Breast epithelium (tissue), 4 donors: ENCODE measurements at regions not wholly inside any gene's neighbourhood (a gene's known extent, or its start where the extent isn't known, plus 50 kb on each side); places are given as distances from the start of the nearest gene placed in this dataset.

Experiments
- DNase-seq, 2 donors: peaks; one replicate each; pipeline ENCODE4 v3.0.0-alpha.2; 2019; ENCODE audit warnings: low spot score in 2 of 2
- H3K27ac ChIP-seq, 2 donors: fragments of 200-600 bp; sonication (generic) in 1 of 2; one replicate each; pipeline ENCODE4 v1.5.1; 2016 to 2019; ENCODE audit warnings: mild to moderate bottlenecking in 1 of 2
- H3K27me3 ChIP-seq, 2 donors: fragments of 200-600 bp; sonication (generic) in 1 of 2; one replicate each; pipeline versions ENCODE4 v1.5.1 to v1.6.0; 2017 to 2019; ENCODE audit warnings: control low read depth in 1 of 2, mild to moderate bottlenecking in 1 of 2
- H3K36me3 ChIP-seq: fragments of 200-600 bp; one replicate; pipeline ENCODE4 v1.5.1; 2019
- H3K4me1 ChIP-seq, 2 donors: fragments of 200-600 bp; sonication (generic); one replicate each; pipeline ENCODE4 v1.5.1; 2016 to 2019; ENCODE audit warnings: control low read depth in 1 of 2
- H3K4me3 ChIP-seq, 3 donors: fragments of 200-600 bp; sonication (generic); 1 replicate in 2 of 3; 2 replicates in 1 of 3; pipeline ENCODE4 v1.5.1; 2016 to 2019; ENCODE audit warnings: mild to moderate bottlenecking in 3 of 3, moderate library complexity in 2 of 3
- H3K9me3 ChIP-seq, 2 donors: fragments of 200-600 bp; sonication (generic) in 1 of 2; one replicate each; pipeline ENCODE4 v1.5.1; 2016 to 2019; ENCODE audit warnings: control low read depth in 1 of 2
- POLR2A ChIP-seq: fragments of 450-650 bp; IDR thresholded peaks from one replicate; pipeline ENCODE4 v1.6.1; 2016; ENCODE audit warnings: antibody characterized with exemption, mild to moderate bottlenecking, moderate library complexity
- POLR2AphosphoS5 ChIP-seq, 3 donors: sonication (generic); formaldehyde crosslinking; IDR thresholded peaks; one replicate each; pipeline ENCODE4 v1.6.1; 2017; ENCODE audit warnings: antibody characterized with exemption in 3 of 3
- intact Hi-C: fragments of 100-400 bp; cut with DNase I; formaldehyde crosslinking; loops from one replicate; pipeline ENCODE4 v1.15.1; 2023; ENCODE audit warnings: low total_unique reads
- TF ChIP-seq, protein P1 (sequence below), 3 donors: fragments of 450-650 bp; IDR thresholded peaks; one replicate each; pipeline ENCODE4 v1.5.1; 2016 to 2017; ENCODE audit warnings: antibody characterized with exemption in 3 of 3, mild to moderate bottlenecking in 3 of 3, moderate library complexity in 3 of 3

DNA sequence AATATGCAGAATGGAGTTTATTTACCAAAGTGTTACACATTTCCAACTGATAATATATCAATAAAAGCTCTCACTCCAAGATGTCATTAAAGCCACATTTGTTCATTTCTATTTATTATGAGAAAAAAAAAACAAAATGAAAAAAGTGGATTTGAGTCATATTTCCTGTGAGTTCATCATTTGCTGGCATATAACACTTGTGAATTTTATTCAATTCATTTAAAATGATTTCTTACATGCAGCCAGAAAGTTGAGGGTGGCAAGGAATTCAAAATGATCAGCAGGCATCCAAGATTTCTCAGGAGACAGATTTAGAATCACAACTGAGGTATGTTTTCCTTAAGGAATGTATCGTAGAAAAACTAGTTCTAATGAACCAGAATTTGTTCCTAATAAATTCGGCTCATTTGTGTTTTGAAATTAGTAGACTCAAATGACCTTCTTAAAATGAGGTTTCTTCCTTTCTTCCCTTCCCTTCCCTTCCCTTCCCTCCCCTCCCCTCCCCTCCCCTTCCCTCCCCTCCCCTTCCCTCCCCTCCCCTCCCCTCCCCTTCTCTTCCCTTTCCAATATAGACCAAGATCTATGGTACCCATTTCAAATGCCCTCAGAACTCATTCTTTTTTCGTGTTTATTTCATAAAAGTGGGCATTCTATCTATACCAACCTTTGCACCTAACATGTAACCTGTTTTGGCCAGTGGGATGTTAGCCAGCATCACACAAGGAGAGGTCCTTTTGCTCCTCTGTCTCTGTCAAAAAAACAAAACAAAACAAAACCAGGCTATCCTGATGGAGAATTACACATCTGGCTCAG lies 357.9 kb upstream of the TSHZ2 start:
- no peak overlapping the region for H3K4me3 ChIP-seq
- no peak for DNase-seq
- no peaks in the 10 kb centered on the region for H3K27me3 ChIP-seq
- H3K36me3 ChIP-seq, result no peaks in the 10 kb centered on the region
- H3K4me1 ChIP-seq, result no peaks in the 10 kb centered on the region
- no peak overlapping the region for H3K27ac ChIP-seq
- intact Hi-C loops, result no loop called here
- no peaks in the 10 kb centered on the region for H3K9me3 ChIP-seq
- TF ChIP-seq POLR2AphosphoS5 (IDR thresholded peaks at IDR 0.05), result no peak
- TF ChIP-seq POLR2A, result no peak
- TF ChIP-seq, protein P1, sequence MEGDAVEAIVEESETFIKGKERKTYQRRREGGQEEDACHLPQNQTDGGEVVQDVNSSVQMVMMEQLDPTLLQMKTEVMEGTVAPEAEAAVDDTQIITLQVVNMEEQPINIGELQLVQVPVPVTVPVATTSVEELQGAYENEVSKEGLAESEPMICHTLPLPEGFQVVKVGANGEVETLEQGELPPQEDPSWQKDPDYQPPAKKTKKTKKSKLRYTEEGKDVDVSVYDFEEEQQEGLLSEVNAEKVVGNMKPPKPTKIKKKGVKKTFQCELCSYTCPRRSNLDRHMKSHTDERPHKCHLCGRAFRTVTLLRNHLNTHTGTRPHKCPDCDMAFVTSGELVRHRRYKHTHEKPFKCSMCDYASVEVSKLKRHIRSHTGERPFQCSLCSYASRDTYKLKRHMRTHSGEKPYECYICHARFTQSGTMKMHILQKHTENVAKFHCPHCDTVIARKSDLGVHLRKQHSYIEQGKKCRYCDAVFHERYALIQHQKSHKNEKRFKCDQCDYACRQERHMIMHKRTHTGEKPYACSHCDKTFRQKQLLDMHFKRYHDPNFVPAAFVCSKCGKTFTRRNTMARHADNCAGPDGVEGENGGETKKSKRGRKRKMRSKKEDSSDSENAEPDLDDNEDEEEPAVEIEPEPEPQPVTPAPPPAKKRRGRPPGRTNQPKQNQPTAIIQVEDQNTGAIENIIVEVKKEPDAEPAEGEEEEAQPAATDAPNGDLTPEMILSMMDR (IDR thresholded peaks at IDR 0.05), result no peak

DNA sequence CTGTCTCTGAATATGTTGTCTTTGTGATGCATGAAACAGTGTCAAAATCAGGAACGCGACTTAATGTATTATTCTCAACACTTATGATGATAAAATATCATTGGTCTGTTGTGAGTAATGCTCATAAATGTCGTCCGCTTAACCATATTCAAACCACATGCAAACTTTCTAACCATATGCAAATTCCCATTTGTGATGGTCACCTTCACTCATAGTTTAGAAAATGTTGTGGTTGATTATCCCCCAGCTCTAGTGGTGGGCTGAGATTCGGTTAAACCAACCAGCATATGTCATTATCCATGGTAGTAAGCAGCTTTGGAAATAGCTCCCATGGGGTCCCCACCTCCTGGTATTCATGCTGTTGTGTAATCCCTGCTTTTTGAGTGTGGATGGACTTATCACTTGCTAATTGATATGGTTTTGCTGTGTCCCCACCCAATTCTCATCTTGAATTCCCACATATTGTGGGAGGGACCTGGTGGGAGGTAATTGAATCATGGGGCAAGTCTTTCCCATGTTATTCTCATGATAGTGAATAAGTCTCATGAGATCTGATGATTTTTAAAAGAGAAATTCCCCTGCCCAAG lies 360.0 kb upstream of the TSHZ2 start:
- Histone ChIP-seq H3K4me3 (no peak overlapping the region), H3K27me3 (no peaks in the 10 kb centered on the region), H3K36me3 (no peaks in the 10 kb centered on the region), H3K9me3 (no peaks in the 10 kb centered on the region), H3K27ac (no peak overlapping the region), H3K4me1 (no peaks in the 10 kb centered on the region)
- TF ChIP-seq, protein P1 (IDR thresholded peaks at IDR 0.05), result no peak
- TF ChIP-seq POLR2A (no peak), POLR2AphosphoS5 (IDR thresholded peaks at IDR 0.05) (no peak)
- no peak for DNase-seq
- intact Hi-C loops, result no loop called here

DNA sequence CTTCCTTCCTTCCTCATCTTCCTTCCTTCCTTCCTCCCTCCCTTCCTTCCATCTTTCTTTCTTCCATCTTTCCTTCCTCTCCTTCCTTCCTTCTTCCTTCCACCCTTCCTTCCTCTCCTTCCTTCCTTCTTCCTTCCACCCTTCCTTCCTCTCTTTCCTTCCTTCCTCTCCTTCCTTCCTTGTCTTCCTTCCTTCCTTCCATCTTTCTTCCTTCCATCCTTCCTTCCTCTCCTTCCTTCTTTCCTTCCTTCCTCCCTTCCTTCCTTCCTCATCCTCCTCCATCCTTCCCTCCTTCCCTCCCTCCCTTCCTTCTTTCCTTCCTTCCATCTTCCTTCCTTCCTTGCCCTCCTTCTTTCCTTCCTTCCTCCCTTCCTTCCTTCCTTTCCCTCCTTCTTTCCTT lies 361.4 kb upstream of the TSHZ2 start:
- TF ChIP-seq POLR2AphosphoS5 (IDR thresholded peaks at IDR 0.05) (no peak), POLR2A (no peak)
- TF ChIP-seq, protein P1 (IDR thresholded peaks at IDR 0.05), result no peak
- Histone ChIP-seq H3K9me3 (no peaks in the 10 kb centered on the region), H3K27ac (no peak overlapping the region), H3K4me3 (no peak overlapping the region), H3K36me3 (no peaks in the 10 kb centered on the region), H3K4me1 (no peaks in the 10 kb centered on the region), H3K27me3 (no peaks in the 10 kb centered on the region)
- intact Hi-C loops, result no loop called here
- no peak for DNase-seq

DNA sequence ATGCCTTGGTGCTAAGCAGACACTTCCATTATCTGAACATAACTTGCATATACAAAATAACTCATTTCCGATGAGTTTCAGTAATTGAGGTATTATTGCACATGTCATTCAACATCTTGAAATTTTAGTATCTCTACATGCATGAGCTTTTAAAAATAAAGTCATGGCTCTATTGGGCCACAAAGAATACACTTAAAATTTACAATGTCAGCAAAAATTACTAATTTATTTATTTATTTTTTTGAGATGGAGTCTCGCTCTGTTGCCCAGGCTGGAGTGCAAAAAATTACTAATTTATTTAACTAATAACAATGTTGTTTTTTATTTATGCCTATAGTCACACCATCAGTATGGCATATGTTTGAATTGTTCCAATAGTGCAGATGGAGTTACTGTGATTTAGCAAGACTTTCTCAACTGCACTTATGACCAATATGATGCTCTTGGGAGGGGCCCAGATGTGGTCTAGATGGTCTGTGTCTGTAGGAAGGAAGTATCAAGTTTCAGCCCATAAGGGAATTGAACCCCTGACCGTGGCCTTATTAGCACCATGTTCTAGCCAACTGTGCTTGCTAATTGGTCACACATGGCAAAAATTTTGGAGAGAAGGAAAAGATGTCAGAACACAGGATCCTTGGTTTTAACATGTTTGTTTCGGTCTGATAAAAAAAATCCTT lies 370.7 kb upstream of the TSHZ2 start:
- no peak for DNase-seq
- TF ChIP-seq POLR2AphosphoS5 (IDR thresholded peaks at IDR 0.05), result no peak
- intact Hi-C loops, result no loop called here
- Histone ChIP-seq H3K4me3 (no peak overlapping the region), H3K27ac (no peak overlapping the region), H3K36me3 (no peaks in the 10 kb centered on the region), H3K27me3 (no peaks in the 10 kb centered on the region), H3K4me1 (no peaks in the 10 kb centered on the region), H3K9me3 (no peaks in the 10 kb centered on the region)

DNA sequence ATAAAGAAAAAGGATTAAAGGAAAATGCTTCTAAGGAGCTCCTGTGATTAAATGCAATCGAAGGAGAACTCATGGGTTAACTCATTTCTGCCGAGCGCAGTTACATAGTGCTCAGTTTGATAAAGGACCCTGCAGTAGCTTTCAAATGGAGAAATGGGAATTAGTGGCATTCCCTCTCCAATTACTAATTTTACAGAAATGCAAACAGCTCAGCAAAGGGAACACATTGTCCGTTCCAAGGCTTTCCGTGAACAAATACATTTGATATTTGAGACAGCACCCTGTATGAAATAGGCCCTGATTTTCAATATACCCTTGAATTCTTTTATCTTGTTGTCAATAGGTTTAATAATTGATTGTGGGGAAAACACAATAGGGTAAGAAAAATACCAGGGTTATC lies 375.9 kb upstream of the TSHZ2 start:
- Histone ChIP-seq H3K4me3 (no peak overlapping the region), H3K27ac (no peak overlapping the region), H3K27me3 (no peaks in the 10 kb centered on the region), H3K4me1 (no peaks in the 10 kb centered on the region), H3K36me3 (no peaks in the 10 kb centered on the region), H3K9me3 (no peaks in the 10 kb centered on the region)
- TF ChIP-seq, protein P1 (IDR thresholded peaks at IDR 0.05), result no peak
- TF ChIP-seq POLR2AphosphoS5 (IDR thresholded peaks at IDR 0.05), result no peak
- TF ChIP-seq POLR2A, result no peak
- intact Hi-C loops, result no loop called here
- no peak for DNase-seq
